GM23338 (cell line): ENCODE measurements at regions not wholly inside any gene's neighbourhood (a gene's known extent, or its start where the extent isn't known, plus 50 kb on each side); places are given as distances from the start of the nearest gene placed in this dataset.

ENCODE experiments used
- CREB1 ChIP-seq: fragments of 250-450 bp; sonication (Bioruptor Pico); IDR thresholded peaks from 2 replicates; pipeline ENCODE4 v1.5.0; 2020; ENCODE audit warnings: low read depth, mild to moderate bottlenecking, moderate library complexity
- ETS1 ChIP-seq: IDR thresholded peaks from 2 replicates; pipeline ENCODE4 v1.6.1; 2016; ENCODE audit warnings: antibody characterized with exemption
- EZH2 ChIP-seq: fragments of 200-600 bp; sonication (generic); IDR thresholded peaks from one replicate; pipeline ENCODE4 v1.8.0; 2017; ENCODE audit warnings: antibody characterized with exemption, mild to moderate bottlenecking, low read depth; ENCODE audit not compliant: unreplicated experiment
- EZH2phosphoT487 ChIP-seq: fragments of 200-600 bp; sonication (generic); IDR thresholded peaks from one replicate; pipeline ENCODE4 v1.8.1; 2018; ENCODE audit warnings: antibody characterized with exemption; ENCODE audit not compliant: unreplicated experiment
- NANOG ChIP-seq: IDR thresholded peaks from 2 replicates; pipeline ENCODE4 v1.6.1; 2016; ENCODE audit warnings: antibody characterized with exemption, borderline replicate concordance
- POLR2AphosphoS5 ChIP-seq: IDR thresholded peaks from 2 replicates; pipeline ENCODE4 v1.6.1; 2016; ENCODE audit warnings: antibody characterized with exemption, low read depth
- STAT1 ChIP-seq: IDR thresholded peaks from one replicate; pipeline ENCODE4 v1.6.1; 2016; ENCODE audit warnings: antibody characterized with exemption; ENCODE audit not compliant: unreplicated experiment
- ZNF114 ChIP-seq: fragments of 250-450 bp; sonication (Bioruptor Pico); IDR thresholded peaks from 2 replicates; pipeline ENCODE4 v1.5.0; 2020; ENCODE audit warnings: mild to moderate bottlenecking, moderate library complexity
- ZNF331 ChIP-seq: fragments of 250-450 bp; sonication (Bioruptor Pico); IDR thresholded peaks from 2 replicates; pipeline ENCODE4 v1.5.0; 2020; ENCODE audit warnings: low read depth, mild to moderate bottlenecking, moderate library complexity
- ZNF462 ChIP-seq: fragments of 250-450 bp; sonication (Bioruptor Pico); IDR thresholded peaks from 2 replicates; pipeline ENCODE4 v1.5.0; 2020; ENCODE audit warnings: mild to moderate bottlenecking, moderate library complexity
- TF ChIP-seq, protein P1 (sequence below), 2 experiments: fragments of 200-600 bp in 1 of 2; sonication (generic) in 1 of 2; conservative IDR thresholded peaks; 2 replicates each; pipeline versions ENCODE4 v1.5.1 to v1.6.1; 2016 to 2017; ENCODE audit warnings: antibody characterized with exemption in 2 of 2, low read depth in 2 of 2, mild to moderate bottlenecking in 2 of 2, moderate library complexity in 1 of 2
- TF ChIP-seq, protein P2 (sequence below): IDR thresholded peaks from one replicate; pipeline ENCODE4 v1.6.1; 2018; ENCODE audit warnings: antibody characterized with exemption; ENCODE audit not compliant: unreplicated experiment

- TF ChIP-seq, protein P1, sequence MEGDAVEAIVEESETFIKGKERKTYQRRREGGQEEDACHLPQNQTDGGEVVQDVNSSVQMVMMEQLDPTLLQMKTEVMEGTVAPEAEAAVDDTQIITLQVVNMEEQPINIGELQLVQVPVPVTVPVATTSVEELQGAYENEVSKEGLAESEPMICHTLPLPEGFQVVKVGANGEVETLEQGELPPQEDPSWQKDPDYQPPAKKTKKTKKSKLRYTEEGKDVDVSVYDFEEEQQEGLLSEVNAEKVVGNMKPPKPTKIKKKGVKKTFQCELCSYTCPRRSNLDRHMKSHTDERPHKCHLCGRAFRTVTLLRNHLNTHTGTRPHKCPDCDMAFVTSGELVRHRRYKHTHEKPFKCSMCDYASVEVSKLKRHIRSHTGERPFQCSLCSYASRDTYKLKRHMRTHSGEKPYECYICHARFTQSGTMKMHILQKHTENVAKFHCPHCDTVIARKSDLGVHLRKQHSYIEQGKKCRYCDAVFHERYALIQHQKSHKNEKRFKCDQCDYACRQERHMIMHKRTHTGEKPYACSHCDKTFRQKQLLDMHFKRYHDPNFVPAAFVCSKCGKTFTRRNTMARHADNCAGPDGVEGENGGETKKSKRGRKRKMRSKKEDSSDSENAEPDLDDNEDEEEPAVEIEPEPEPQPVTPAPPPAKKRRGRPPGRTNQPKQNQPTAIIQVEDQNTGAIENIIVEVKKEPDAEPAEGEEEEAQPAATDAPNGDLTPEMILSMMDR (conservative IDR thresholded peaks at IDR 0.05; ENCODE audit: low read depth in 2 of 2): no peak
- no peak for TF ChIP-seq EZH2
- TF ChIP-seq, protein P2, sequence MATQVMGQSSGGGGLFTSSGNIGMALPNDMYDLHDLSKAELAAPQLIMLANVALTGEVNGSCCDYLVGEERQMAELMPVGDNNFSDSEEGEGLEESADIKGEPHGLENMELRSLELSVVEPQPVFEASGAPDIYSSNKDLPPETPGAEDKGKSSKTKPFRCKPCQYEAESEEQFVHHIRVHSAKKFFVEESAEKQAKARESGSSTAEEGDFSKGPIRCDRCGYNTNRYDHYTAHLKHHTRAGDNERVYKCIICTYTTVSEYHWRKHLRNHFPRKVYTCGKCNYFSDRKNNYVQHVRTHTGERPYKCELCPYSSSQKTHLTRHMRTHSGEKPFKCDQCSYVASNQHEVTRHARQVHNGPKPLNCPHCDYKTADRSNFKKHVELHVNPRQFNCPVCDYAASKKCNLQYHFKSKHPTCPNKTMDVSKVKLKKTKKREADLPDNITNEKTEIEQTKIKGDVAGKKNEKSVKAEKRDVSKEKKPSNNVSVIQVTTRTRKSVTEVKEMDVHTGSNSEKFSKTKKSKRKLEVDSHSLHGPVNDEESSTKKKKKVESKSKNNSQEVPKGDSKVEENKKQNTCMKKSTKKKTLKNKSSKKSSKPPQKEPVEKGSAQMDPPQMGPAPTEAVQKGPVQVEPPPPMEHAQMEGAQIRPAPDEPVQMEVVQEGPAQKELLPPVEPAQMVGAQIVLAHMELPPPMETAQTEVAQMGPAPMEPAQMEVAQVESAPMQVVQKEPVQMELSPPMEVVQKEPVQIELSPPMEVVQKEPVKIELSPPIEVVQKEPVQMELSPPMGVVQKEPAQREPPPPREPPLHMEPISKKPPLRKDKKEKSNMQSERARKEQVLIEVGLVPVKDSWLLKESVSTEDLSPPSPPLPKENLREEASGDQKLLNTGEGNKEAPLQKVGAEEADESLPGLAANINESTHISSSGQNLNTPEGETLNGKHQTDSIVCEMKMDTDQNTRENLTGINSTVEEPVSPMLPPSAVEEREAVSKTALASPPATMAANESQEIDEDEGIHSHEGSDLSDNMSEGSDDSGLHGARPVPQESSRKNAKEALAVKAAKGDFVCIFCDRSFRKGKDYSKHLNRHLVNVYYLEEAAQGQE: no peak
- TF ChIP-seq POLR2AphosphoS5: no peak
- TF ChIP-seq EZH2phosphoT487: no peak
- TF ChIP-seq ZNF114 (CRISPR knock-in tag): no peak
- no peak for TF ChIP-seq CREB1 (CRISPR knock-in tag)
- TF ChIP-seq NANOG: no peak
- TF ChIP-seq ZNF331 (CRISPR knock-in tag): no peak
- no peak for TF ChIP-seq ZNF462 (CRISPR knock-in tag)
- TF ChIP-seq STAT1: no peak
- TF ChIP-seq ETS1: no peak
These were observed 479.7 kb downstream of the CETN3 start for GRCh38 chr5:89929834-89930233.
